A549 (cell line): ENCODE measurements at regions not wholly inside any gene's neighbourhood (a gene's known extent, or its start where the extent isn't known, plus 50 kb on each side); places are given as distances from the start of the nearest gene placed in this dataset.

Source experiments
- ATAC-seq, 2 experiments: fragments of 200-7000 bp in 1 of 2; fragments of >200 bp in 1 of 2; cut with Nextera tagmentation in 1 of 2; cut with Tn5 transposase in 1 of 2; 3 replicates each; pipeline versions ENCODE4 v1.8.0 to v1.9.1; 2018 to 2020; ENCODE audit warnings: mild to moderate bottlenecking in 1 of 2, moderate library complexity in 1 of 2
- CTCF ChIA-PET: fragments of 300-600 bp; sonication (Branson Sonifier 250); formaldehyde crosslinking; extraction: SDS; loops from one replicate; lab custom pipeline; 2021; ENCODE audit warnings: antibody characterized with exemption, inconsistent platforms; lab: Yijun Ruan, JAX
- POLR2A ChIA-PET: fragments of 350-600 bp; formaldehyde crosslinking; extraction: SDS; loops from one replicate; lab custom pipeline; 2021; ENCODE audit warnings: antibody characterized with exemption, inconsistent platforms; lab: Yijun Ruan, JAX
- DNase-seq, 2 experiments: peaks; one replicate each; pipeline versions ENCODE4 v3.0.0 to v3.0.0-alpha.2; 2011 to 2016; ENCODE audit warnings: low read depth in 1 of 2, low spot score in 1 of 2
- FAIRE-seq: peaks from 2 replicates; lab custom pipeline; 2011; peaks lifted over from hg19 to GRCh38; lab: Jason Lieb, UNC
- H3K27ac ChIP-seq, 2 experiments: fragments of >200 bp; sonication (Bioruptor Twin); formaldehyde crosslinking; 3 replicates each; pipeline ENCODE4 v1.5.1; 2016 to 2017
- H3K4me1 ChIP-seq: fragments of >200 bp; sonication (Bioruptor Twin); formaldehyde crosslinking; 3 replicates; pipeline ENCODE4 v1.6.1; 2016
- H3K4me2 ChIP-seq: fragments of >200 bp; sonication (Bioruptor Twin); formaldehyde crosslinking; 3 replicates; pipeline ENCODE4 v1.6.1; 2016
- H3K4me3 ChIP-seq: fragments of >200 bp; sonication (Bioruptor Twin); formaldehyde crosslinking; 3 replicates; pipeline ENCODE4 v1.5.1; 2016
- H3K9me3 ChIP-seq: fragments of >200 bp; sonication (Bioruptor Twin); formaldehyde crosslinking; 3 replicates; pipeline ENCODE4 v1.6.1; 2016
- ATOH8 ChIP-seq: fragments of 250-450 bp; sonication (Bioruptor Pico); IDR thresholded peaks from 2 replicates; pipeline ENCODE4 v1.5.0; 2020; ENCODE audit warnings: low read depth, mild to moderate bottlenecking, moderate library complexity
- CBX8 ChIP-seq: fragments of 200-600 bp; sonication (generic); IDR thresholded peaks from 2 replicates; pipeline ENCODE4 v1.6.1; 2016
- CHD4 ChIP-seq: fragments of 200-600 bp; sonication (generic); IDR thresholded peaks from 2 replicates; pipeline ENCODE4 v1.6.1; 2016; ENCODE audit warnings: antibody characterized with exemption, mild to moderate bottlenecking, borderline replicate concordance
- EHMT2 ChIP-seq: fragments of 200-600 bp; sonication (generic); IDR thresholded peaks from 2 replicates; pipeline ENCODE4 v1.6.1; 2016; ENCODE audit warnings: antibody characterized with exemption, low read depth, mild to moderate bottlenecking, moderate library complexity
- ELK1 ChIP-seq: fragments of 150-350 bp; IDR thresholded peaks from 2 replicates; pipeline ENCODE4 v1.6.1; 2014; ENCODE audit warnings: low read depth, mild to moderate bottlenecking, low read length
- ESRRA ChIP-seq: fragments of 150-350 bp; IDR thresholded peaks from 2 replicates; pipeline ENCODE4 v1.6.1; 2014; ENCODE audit warnings: mild to moderate bottlenecking, low read length, borderline replicate concordance
- FOSB ChIP-seq: fragments of 250-450 bp; sonication (Bioruptor Pico); IDR thresholded peaks from 2 replicates; pipeline ENCODE4 v1.5.0; 2020; ENCODE audit warnings: mild to moderate bottlenecking, moderate library complexity
- FOXS1 ChIP-seq: fragments of 250-450 bp; sonication (Bioruptor Pico); IDR thresholded peaks from 2 replicates; pipeline ENCODE4 v1.5.0; 2020; ENCODE audit warnings: mild to moderate bottlenecking, moderate library complexity
- HOXB13 ChIP-seq: fragments of 250-450 bp; sonication (Bioruptor Pico); IDR thresholded peaks from 2 replicates; pipeline ENCODE4 v1.5.0; 2020; ENCODE audit warnings: low read depth, mild to moderate bottlenecking, moderate library complexity
- JUNB ChIP-seq: fragments of >200 bp; sonication (Bioruptor Twin); formaldehyde crosslinking; IDR thresholded peaks from 2 replicates; pipeline ENCODE4 v1.6.1; 2016
- KDM1A ChIP-seq: fragments of 200-600 bp; sonication (generic); IDR thresholded peaks from 2 replicates; pipeline ENCODE4 v1.6.1; 2016; ENCODE audit warnings: low read depth, mild to moderate bottlenecking
- MYC ChIP-seq: IDR thresholded peaks from 2 replicates; pipeline ENCODE4 v1.6.1; 2012; ENCODE audit warnings: mild to moderate bottlenecking, inconsistent platforms, low read length, improper control_type of control experiment, borderline replicate concordance
- PHF8 ChIP-seq: fragments of 200-600 bp; sonication (generic); IDR thresholded peaks from 2 replicates; pipeline ENCODE4 v1.6.1; 2016; ENCODE audit warnings: low read depth, mild to moderate bottlenecking, antibody characterized with exemption, moderate library complexity, borderline replicate concordance
- POLR2AphosphoS2 ChIP-seq: conservative IDR thresholded peaks from 2 replicates; pipeline ENCODE4 v1.6.1; 2012; ENCODE audit warnings: low read length, improper control_type of control experiment, inconsistent platforms
- RFX5 ChIP-seq: fragments of 450-650 bp; IDR thresholded peaks from 2 replicates; pipeline ENCODE4 v1.7.1; 2014; ENCODE audit warnings: antibody characterized with exemption, mild to moderate bottlenecking, moderate library complexity
- SMC3 ChIP-seq: fragments of >200 bp; sonication (Bioruptor Twin); formaldehyde crosslinking; IDR thresholded peaks from 3 replicates; pipeline ENCODE4 v1.6.1; 2018; ENCODE audit warnings: inconsistent platforms
- WGBS: methylation state at CpG from one replicate; pipeline ENCODE4 v1.1.6; 2017; ENCODE audit errors: missing lambda C conversion rate; 5-methylcytosine and 5-hydroxymethylcytosine counted together
- TF ChIP-seq, protein P1 (sequence below): IDR thresholded peaks from 2 replicates; pipeline ENCODE4 v1.6.1; 2012

DNA sequence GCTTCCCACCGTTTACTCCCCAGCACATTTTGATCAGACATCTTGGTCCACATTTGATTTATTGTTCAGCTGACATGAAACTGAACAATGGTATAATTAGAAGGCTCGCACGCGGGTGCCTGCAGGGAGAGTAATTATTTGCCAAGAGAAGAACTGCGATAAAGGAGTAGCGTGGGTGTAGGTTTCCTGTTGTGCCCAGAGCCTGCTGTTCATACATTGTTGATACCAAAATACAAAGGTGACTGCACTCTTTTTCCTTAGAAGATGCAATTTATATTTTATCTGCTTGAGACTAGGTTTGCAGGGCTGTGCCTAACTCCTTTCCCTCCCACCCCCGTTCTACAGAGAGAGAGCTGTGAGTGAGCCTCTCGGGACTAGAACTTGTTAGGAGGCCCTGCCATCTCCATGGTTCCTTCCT, 241.8 kb upstream of the MSX2 start:
- Histone ChIP-seq H3K27ac (no peak overlapping the region), H3K4me3 (no peak overlapping the region), H3K4me2 (no peak overlapping the region), H3K9me3 (peaks cover 37% of the 10 kb centered on the region), H3K4me1 (no peaks in the 10 kb centered on the region)
- no peak for TF ChIP-seq MYC
- FAIRE-seq (no peak), ATAC-seq (no peak), DNase-seq (no peak)
- CTCF ChIA-PET = no interaction called here
- POLR2A ChIA-PET = no interaction called here
- WGBS = 53% methylated on average over 8 of the region's 8 CpGs

DNA sequence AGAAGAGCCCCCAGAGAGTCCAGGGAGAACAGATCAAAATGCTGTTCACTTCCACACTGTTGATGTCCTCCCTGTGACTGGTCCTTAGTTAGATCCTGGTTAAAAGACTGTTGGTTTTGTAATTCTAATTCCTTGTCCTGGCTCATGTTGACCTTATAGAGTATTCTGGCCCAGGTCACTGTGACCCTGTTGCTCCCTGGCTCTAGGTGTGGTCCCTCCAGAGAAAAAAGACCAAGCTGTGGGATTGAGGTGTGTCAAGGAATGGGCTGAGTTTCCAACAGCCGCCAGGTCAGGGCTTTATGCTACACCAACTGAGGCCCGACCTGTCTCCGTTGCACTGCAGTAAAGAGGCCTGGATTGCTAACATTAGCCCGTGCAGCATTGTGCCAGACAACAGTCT, 241.0 kb upstream of the MSX2 start:
- H3K4me2 ChIP-seq = no peak overlapping the region
- no peak overlapping the region for H3K27ac ChIP-seq
- H3K9me3 ChIP-seq = peaks cover 35% of the 10 kb centered on the region
- 35% methylated on average over 4 of the region's 4 CpGs for whole genome bisulfite sequencing
- FAIRE-seq = no peak
- POLR2A ChIA-PET = no interaction called here
- CTCF ChIA-PET = interaction anchor here (0.7 kb wide), 1 partner anchor 10 kb away, joined by 3 read pairs; no protein-coding TSS in a partner anchor
- H3K4me1 ChIP-seq = no peaks in the 10 kb centered on the region
- no peak for DNase-seq
- no peak for TF ChIP-seq PHF8
- no peak for TF ChIP-seq HOXB13 (CRISPR knock-in tag)
- TF ChIP-seq FOSB (CRISPR knock-in tag) = no peak
- TF ChIP-seq ESRRA = no peak
- no peak for TF ChIP-seq FOXS1
- TF ChIP-seq ELK1 = no peak
- no peak for TF ChIP-seq RFX5
- TF ChIP-seq SMC3 = no peak
- TF ChIP-seq EHMT2 = no peak
- TF ChIP-seq ATOH8 (CRISPR knock-in tag) = no peak
- no peak for TF ChIP-seq KDM1A
- TF ChIP-seq CHD4 = no peak
- TF ChIP-seq, protein P1, sequence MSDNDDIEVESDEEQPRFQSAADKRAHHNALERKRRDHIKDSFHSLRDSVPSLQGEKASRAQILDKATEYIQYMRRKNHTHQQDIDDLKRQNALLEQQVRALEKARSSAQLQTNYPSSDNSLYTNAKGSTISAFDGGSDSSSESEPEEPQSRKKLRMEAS = no peak
- no peak for TF ChIP-seq CBX8
- TF ChIP-seq, all 56 proteins: peak for 0
- no peak overlapping the region for H3K4me3 ChIP-seq
- ATAC-seq = no peak

- TF ChIP-seq POLR2AphosphoS2 = no peak
- no peak for TF ChIP-seq ATOH8 (CRISPR knock-in tag)
- TF ChIP-seq RFX5 = no peak
- TF ChIP-seq EHMT2 = no peak
- no peak for TF ChIP-seq JUNB
- no peak for TF ChIP-seq ESRRA
- TF ChIP-seq, protein P1 = no peak
- ChIA-PET POLR2A (no interaction called here), CTCF (interaction anchor here (0.6 kb wide), 1 partner anchor 449 kb away, joined by 3 read pairs; no protein-coding TSS in a partner anchor)
- no peak for FAIRE-seq
- no peak overlapping the region for H3K4me3 ChIP-seq
- no peaks in the 10 kb centered on the region for H3K4me1 ChIP-seq
- 18% methylated on average over 3 of the region's 3 CpGs for WGBS
- DNase-seq = no peak
- H3K4me2 ChIP-seq = no peak overlapping the region
- ATAC-seq = no peak
- H3K27ac ChIP-seq = no peak overlapping the region
- peaks cover 14% of the 10 kb centered on the region; the same call in 2 of the 3 replicates for H3K9me3 ChIP-seq
These were observed 235.2 kb upstream of the MSX2 start for GRCh38 chr5:174489215-174489614.
